DND-41 (cell line): ENCODE measurements at regions not wholly inside any gene's neighbourhood (a gene's known extent, or its start where the extent isn't known, plus 50 kb on each side); places are given as distances from the start of the nearest gene placed in this dataset.

ENCODE experiments used
- ATAC-seq: fragments of 200-7000 bp; cut with Tn5 transposase; 3 replicates; pipeline ENCODE4 v1.9.1; 2021; ENCODE audit warnings: low read depth; ENCODE audit not compliant: insufficient read depth
- DNase-seq: peaks from one replicate; pipeline ENCODE4 v3.0.0-alpha.2; 2020
- H2AFZ ChIP-seq: 2 replicates; pipeline ENCODE4 v1.6.0; 2012; ENCODE audit warnings: low read depth, low read length
- H3K27ac ChIP-seq: 2 replicates; pipeline ENCODE4 v1.5.1; 2012; ENCODE audit warnings: low read length, inconsistent platforms
- H3K27me3 ChIP-seq: fragments of 200-600 bp; sonication (generic); 2 replicates; pipeline ENCODE4 v1.6.0; 2012; ENCODE audit warnings: low read length, mild to moderate bottlenecking, inconsistent platforms; ENCODE audit not compliant: insufficient read depth, poor library complexity
- H3K36me3 ChIP-seq: 2 replicates; pipeline ENCODE4 v1.5.1; 2012; ENCODE audit warnings: low read length, inconsistent platforms; ENCODE audit not compliant: insufficient read depth
- H3K4me1 ChIP-seq: 2 replicates; pipeline ENCODE4 v1.5.1; 2012; ENCODE audit warnings: mild to moderate bottlenecking, low read length; ENCODE audit not compliant: insufficient read depth
- H3K4me2 ChIP-seq: 2 replicates; pipeline ENCODE4 v1.6.0; 2012; ENCODE audit warnings: mild to moderate bottlenecking, moderate library complexity, low read length, inconsistent platforms; ENCODE audit not compliant: insufficient read depth
- H3K4me3 ChIP-seq, 2 experiments: fragments of 200-600 bp in 1 of 2; shearing (Covaris generic) in 1 of 2; 2 replicates each; pipeline ENCODE4 v1.5.1; 2012 to 2016; ENCODE audit warnings: inconsistent platforms in 2 of 2, low read length in 2 of 2, mild to moderate bottlenecking in 2 of 2, low read depth in 1 of 2, moderate library complexity in 1 of 2
- H3K79me2 ChIP-seq: 2 replicates; pipeline ENCODE4 v1.6.0; 2012; ENCODE audit warnings: low read length, inconsistent platforms; ENCODE audit not compliant: insufficient read depth
- H3K9ac ChIP-seq: 2 replicates; pipeline ENCODE4 v1.6.0; 2012; ENCODE audit warnings: low read depth, mild to moderate bottlenecking, inconsistent platforms, low read length, moderate library complexity
- H3K9me3 ChIP-seq: 2 replicates; pipeline ENCODE4 v1.5.1; 2012; ENCODE audit warnings: low read length, moderate library complexity, mild to moderate bottlenecking, inconsistent platforms; ENCODE audit not compliant: insufficient read depth, severe bottlenecking
- H4K20me1 ChIP-seq: 2 replicates; pipeline ENCODE4 v1.6.0; 2012; ENCODE audit warnings: low read length; ENCODE audit not compliant: insufficient read depth
- EZH2 ChIP-seq: IDR thresholded peaks from 3 replicates; pipeline ENCODE4 v1.6.1; 2012; ENCODE audit warnings: borderline replicate concordance, low read depth, mild to moderate bottlenecking, moderate library complexity, low read length, inconsistent platforms; ENCODE audit not compliant: severe bottlenecking
- TF ChIP-seq, protein P1 (sequence below): IDR thresholded peaks from 2 replicates; pipeline ENCODE4 v1.5.1; 2012; ENCODE audit warnings: borderline replicate concordance, low read length, moderate library complexity, mild to moderate bottlenecking; ENCODE audit not compliant: poor library complexity, severe bottlenecking; ENCODE audit errors: extremely low read depth

DNA sequence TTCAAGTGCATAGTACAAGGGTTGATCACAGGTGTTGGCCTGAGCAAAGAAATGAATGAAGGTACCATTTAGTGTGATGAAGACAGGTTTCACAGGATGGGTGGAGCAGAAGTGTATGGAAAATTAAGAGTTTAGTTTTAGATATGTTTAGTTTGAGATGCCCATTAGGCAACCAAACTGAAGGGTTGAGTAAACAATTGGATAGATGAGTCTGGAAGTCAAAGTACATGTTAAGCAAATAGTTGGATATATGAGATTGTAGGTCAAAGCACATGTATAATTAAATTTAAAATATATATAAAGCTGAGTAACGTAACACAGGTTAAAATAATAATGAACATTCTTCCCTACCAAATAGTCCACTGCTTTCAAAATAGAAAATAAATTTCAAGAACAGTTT is 237.1 kb upstream of the PCSK5 start:
- Histone ChIP-seq H3K9ac (no peak overlapping the region), H2AFZ (no peak overlapping the region), H3K27ac (no peak overlapping the region), H3K79me2 (no peaks in the 10 kb centered on the region), H3K36me3 (no peaks in the 10 kb centered on the region), H3K27me3 (peaks cover 7% of the 10 kb centered on the region), H3K4me1 (no peaks in the 10 kb centered on the region), H3K4me3 (no peak overlapping the region), H3K4me2 (no peak overlapping the region), H3K9me3 (no peaks in the 10 kb centered on the region), H4K20me1 (no peaks in the 10 kb centered on the region)
- no peak for ATAC-seq
- TF ChIP-seq, protein P1, sequence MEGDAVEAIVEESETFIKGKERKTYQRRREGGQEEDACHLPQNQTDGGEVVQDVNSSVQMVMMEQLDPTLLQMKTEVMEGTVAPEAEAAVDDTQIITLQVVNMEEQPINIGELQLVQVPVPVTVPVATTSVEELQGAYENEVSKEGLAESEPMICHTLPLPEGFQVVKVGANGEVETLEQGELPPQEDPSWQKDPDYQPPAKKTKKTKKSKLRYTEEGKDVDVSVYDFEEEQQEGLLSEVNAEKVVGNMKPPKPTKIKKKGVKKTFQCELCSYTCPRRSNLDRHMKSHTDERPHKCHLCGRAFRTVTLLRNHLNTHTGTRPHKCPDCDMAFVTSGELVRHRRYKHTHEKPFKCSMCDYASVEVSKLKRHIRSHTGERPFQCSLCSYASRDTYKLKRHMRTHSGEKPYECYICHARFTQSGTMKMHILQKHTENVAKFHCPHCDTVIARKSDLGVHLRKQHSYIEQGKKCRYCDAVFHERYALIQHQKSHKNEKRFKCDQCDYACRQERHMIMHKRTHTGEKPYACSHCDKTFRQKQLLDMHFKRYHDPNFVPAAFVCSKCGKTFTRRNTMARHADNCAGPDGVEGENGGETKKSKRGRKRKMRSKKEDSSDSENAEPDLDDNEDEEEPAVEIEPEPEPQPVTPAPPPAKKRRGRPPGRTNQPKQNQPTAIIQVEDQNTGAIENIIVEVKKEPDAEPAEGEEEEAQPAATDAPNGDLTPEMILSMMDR = no peak
- no peak for TF ChIP-seq EZH2
- no peak for DNase-seq

DNA sequence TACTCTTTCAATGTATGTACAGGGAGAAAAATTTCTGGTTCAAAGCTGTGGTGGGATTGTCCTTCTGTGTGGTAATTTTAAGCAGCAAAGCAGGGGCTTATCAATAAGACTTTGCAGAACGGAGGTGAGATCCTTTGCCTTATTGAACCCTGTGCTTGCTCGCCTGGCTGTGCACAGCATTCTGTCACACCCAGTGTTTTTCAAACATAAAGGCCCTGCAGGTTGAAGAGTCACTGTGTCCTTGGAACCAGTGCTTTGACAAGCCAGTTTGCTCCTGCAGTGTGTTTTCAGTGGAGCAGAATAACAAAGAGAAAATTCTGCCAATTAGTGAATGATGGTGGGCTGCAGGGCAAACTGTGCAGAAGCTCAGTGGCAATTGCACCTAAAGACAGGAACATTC is 236.7 kb upstream of the PCSK5 start:
- Histone ChIP-seq H3K9ac (no peak overlapping the region), H3K4me3 (no peak overlapping the region), H3K79me2 (no peaks in the 10 kb centered on the region), H3K27ac (no peak overlapping the region), H2AFZ (no peak overlapping the region), H4K20me1 (no peaks in the 10 kb centered on the region), H3K9me3 (no peaks in the 10 kb centered on the region), H3K4me1 (no peaks in the 10 kb centered on the region), H3K36me3 (no peaks in the 10 kb centered on the region), H3K27me3 (peaks cover 7% of the 10 kb centered on the region), H3K4me2 (no peak overlapping the region)
- no peak for TF ChIP-seq EZH2
- TF ChIP-seq, protein P1 = no peak
- no peak for DNase-seq
- ATAC-seq = no peak

DNA sequence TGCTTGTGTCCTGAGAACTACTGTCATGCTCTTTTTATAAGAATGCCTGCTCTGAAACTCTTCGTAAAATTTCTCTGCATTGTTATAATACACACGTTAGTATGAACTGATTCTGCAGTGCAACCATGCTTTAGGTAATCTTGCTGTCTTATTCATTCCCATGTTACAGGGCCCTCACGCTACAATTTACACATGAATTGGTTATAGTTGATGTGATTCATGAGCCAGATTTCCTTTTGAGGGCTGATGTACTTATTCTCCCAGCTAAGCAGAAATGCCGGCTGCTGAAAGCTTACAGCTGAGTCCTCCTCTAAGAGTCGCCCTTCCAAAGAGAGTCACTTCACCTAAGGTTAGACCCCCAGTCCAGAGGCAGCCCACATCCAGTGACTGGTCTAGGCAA is 233.5 kb upstream of the PCSK5 start:
- no peak overlapping the region for H3K9ac ChIP-seq
- no peak overlapping the region for H3K4me2 ChIP-seq
- no peaks in the 10 kb centered on the region for H3K4me1 ChIP-seq
- DNase-seq = no peak
- no peak for TF ChIP-seq EZH2
- TF ChIP-seq, protein P1 = no peak
- no peaks in the 10 kb centered on the region for H3K9me3 ChIP-seq
- ATAC-seq = no peak
- H4K20me1 ChIP-seq = no peaks in the 10 kb centered on the region
- H3K27me3 ChIP-seq = no peaks in the 10 kb centered on the region
- no peak overlapping the region for H2AFZ ChIP-seq
- no peaks in the 10 kb centered on the region for H3K79me2 ChIP-seq
- no peaks in the 10 kb centered on the region for H3K36me3 ChIP-seq
- no peak overlapping the region for H3K4me3 ChIP-seq
- no peak overlapping the region for H3K27ac ChIP-seq

DNA sequence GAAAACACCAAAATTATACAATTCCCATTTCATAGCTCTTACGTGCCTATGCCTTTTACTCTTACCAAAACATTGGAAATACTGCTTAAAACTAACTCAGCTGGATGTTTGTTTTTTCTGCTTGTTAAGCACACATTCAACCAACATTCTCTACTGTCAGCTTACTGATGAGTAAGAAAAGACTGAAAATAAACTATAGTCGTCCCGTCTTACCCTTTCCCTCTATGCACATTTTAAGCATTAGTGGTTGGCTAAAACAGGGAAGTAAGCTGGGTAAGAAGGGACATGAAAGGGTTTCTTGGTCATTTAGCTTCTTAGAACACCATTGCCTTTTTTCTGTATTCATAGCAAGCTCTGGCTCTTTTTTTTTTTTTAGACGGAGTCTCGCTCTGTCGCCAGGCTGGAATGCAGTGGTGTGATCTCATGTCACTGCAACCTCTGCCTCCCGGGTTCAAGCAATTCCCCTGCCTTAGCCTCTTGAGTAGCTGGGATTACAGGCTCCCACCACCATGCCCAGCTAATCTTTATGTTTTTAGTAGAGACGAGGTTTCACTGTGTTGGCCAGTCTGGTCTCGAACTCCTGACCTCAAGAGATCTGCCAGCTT is 232.1 kb upstream of the PCSK5 start:
- no peaks in the 10 kb centered on the region for H3K36me3 ChIP-seq
- H3K4me2 ChIP-seq = no peak overlapping the region
- H3K9me3 ChIP-seq = no peaks in the 10 kb centered on the region
- no peaks in the 10 kb centered on the region for H3K79me2 ChIP-seq
- DNase-seq = no peak
- no peak overlapping the region for H3K9ac ChIP-seq
- no peak overlapping the region for H3K27ac ChIP-seq
- H4K20me1 ChIP-seq = no peaks in the 10 kb centered on the region
- H3K4me1 ChIP-seq = no peaks in the 10 kb centered on the region
- no peak overlapping the region for H3K4me3 ChIP-seq
- no peak for ATAC-seq
- no peak overlapping the region for H2AFZ ChIP-seq
- H3K27me3 ChIP-seq = no peaks in the 10 kb centered on the region
- TF ChIP-seq EZH2 = no peak
- TF ChIP-seq, protein P1 = no peak
